IMR-90 (cell line): ENCODE measurements at regions not wholly inside any gene's neighbourhood (a gene's known extent, or its start where the extent isn't known, plus 50 kb on each side); places are given as distances from the start of the nearest gene placed in this dataset.

Experiments
- ATAC-seq: fragments of 200-7000 bp; cut with Tn5 transposase; 2 replicates; pipeline ENCODE4 v1.9.1; 2020; ENCODE audit warnings: low read depth, mild to moderate bottlenecking, moderate library complexity
- BruUV-seq: library from RNA; stranded (reverse); fragments of 400-500 nt; replicated peaks from 2 replicates; lab custom pipeline; 2021; lab: Mats Ljungman, UMichigan
- CTCF ChIA-PET: fragments of 300-600 bp; formaldehyde crosslinking; extraction: SDS; loops from one replicate; lab custom pipeline; 2021; ENCODE audit warnings: antibody characterized with exemption; lab: Yijun Ruan, JAX
- POLR2A ChIA-PET: fragments of 300-600 bp; sonication (Branson Sonifier 250); formaldehyde crosslinking; loops from one replicate; lab custom pipeline; 2022; ENCODE audit warnings: antibody characterized with exemption; ENCODE audit not compliant: unreplicated experiment; lab: Charles Lee
- DNase-seq: peaks from one replicate; pipeline ENCODE4 v3.0.0; 2013
- H2AFZ ChIP-seq: replicated peaks from 2 replicates; pipeline ENCODE3; 2013; ENCODE audit warnings: low read length, mild to moderate bottlenecking; ENCODE audit not compliant: poor library complexity
- H2AK5ac ChIP-seq: 2 replicates; pipeline ENCODE4 v1.6.1; 2013; ENCODE audit warnings: low read depth, low read length, inconsistent platforms
- H2AK9ac ChIP-seq: replicated peaks from 2 replicates; pipeline ENCODE3; 2013; ENCODE audit warnings: mild to moderate bottlenecking, low read depth, low read length, moderate library complexity; ENCODE audit not compliant: poor library complexity
- H2BK120ac ChIP-seq: 2 replicates; pipeline ENCODE4 v1.6.1; 2013; ENCODE audit warnings: low read depth, low read length, inconsistent platforms
- H2BK15ac ChIP-seq: 3 replicates; pipeline ENCODE4 v1.6.1; 2013; ENCODE audit warnings: low read depth, low read length, inconsistent platforms
- H2BK20ac ChIP-seq: 2 replicates; pipeline ENCODE4 v1.6.1; 2013; ENCODE audit warnings: low read depth, mild to moderate bottlenecking, inconsistent platforms, low read length, moderate library complexity
- H2BK5ac ChIP-seq: 2 replicates; pipeline ENCODE4 v1.6.1; 2013; ENCODE audit warnings: mild to moderate bottlenecking, low read depth, low read length, inconsistent platforms; ENCODE audit not compliant: poor library complexity, severe bottlenecking
- H3K14ac ChIP-seq: replicated peaks from 2 replicates; pipeline ENCODE4 v1.6.1; 2013; ENCODE audit warnings: low read depth, low read length, inconsistent platforms
- H3K18ac ChIP-seq: 2 replicates; pipeline ENCODE4 v1.6.1; 2013; ENCODE audit warnings: low read depth, low read length, control low read depth
- H3K23ac ChIP-seq: 2 replicates; pipeline ENCODE4 v1.6.1; 2013; ENCODE audit warnings: low read depth, low read length, inconsistent platforms
- H3K27ac ChIP-seq: 2 replicates; pipeline ENCODE4 v1.5.1; 2013; ENCODE audit warnings: mild to moderate bottlenecking, control low read depth, low read length; ENCODE audit not compliant: insufficient read depth
- H3K27me3 ChIP-seq: 2 replicates; pipeline ENCODE4 v1.6.1; 2013; ENCODE audit warnings: low read length; ENCODE audit not compliant: control insufficient read depth, insufficient read depth
- H3K36me3 ChIP-seq: 2 replicates; pipeline ENCODE4 v1.6.1; 2013; ENCODE audit warnings: low read length, mixed read lengths; ENCODE audit not compliant: control insufficient read depth, insufficient read depth
- H3K4ac ChIP-seq: 2 replicates; pipeline ENCODE4 v1.6.1; 2013; ENCODE audit warnings: low read depth, low read length, inconsistent platforms
- H3K4me1 ChIP-seq: 2 replicates; pipeline ENCODE4 v1.6.1; 2013; ENCODE audit warnings: low read length, mixed read lengths; ENCODE audit not compliant: control insufficient read depth, insufficient read depth
- H3K4me2 ChIP-seq: 2 replicates; pipeline ENCODE4 v1.6.1; 2013; ENCODE audit warnings: low read depth, mild to moderate bottlenecking, control low read depth, low read length, moderate library complexity
- H3K4me3 ChIP-seq: 2 replicates; pipeline ENCODE4 v1.5.1; 2013; ENCODE audit warnings: low read depth, mild to moderate bottlenecking, control low read depth, low read length, moderate library complexity; ENCODE audit not compliant: insufficient read depth
- H3K56ac ChIP-seq: 2 replicates; pipeline ENCODE4 v1.6.1; 2013; ENCODE audit warnings: low read length, inconsistent platforms; ENCODE audit not compliant: insufficient read depth; ENCODE audit errors: extremely low read depth
- H3K79me1 ChIP-seq, 2 experiments: 2 replicates each; pipeline ENCODE4 v1.6.1; 2013; ENCODE audit warnings: low read length in 2 of 2, inconsistent platforms in 1 of 2, low read depth in 1 of 2
- H3K9ac ChIP-seq: 2 replicates; pipeline ENCODE4 v1.6.1; 2013; ENCODE audit warnings: low read depth, low read length, control low read depth
- H3K9me1 ChIP-seq: 2 replicates; pipeline ENCODE4 v1.6.1; 2013; ENCODE audit warnings: low read length, inconsistent platforms; ENCODE audit not compliant: insufficient read depth
- H3K9me3 ChIP-seq: 2 replicates; pipeline ENCODE4 v1.6.1; 2013; ENCODE audit warnings: low read length; ENCODE audit not compliant: control insufficient read depth, insufficient read depth
- H4K20me1 ChIP-seq: 2 replicates; pipeline ENCODE4 v1.6.1; 2013; ENCODE audit warnings: low read length, inconsistent platforms; ENCODE audit not compliant: insufficient read depth
- H4K5ac ChIP-seq: 2 replicates; pipeline ENCODE4 v1.6.1; 2013; ENCODE audit warnings: mild to moderate bottlenecking, low read depth, low read length, control low read depth
- H4K8ac ChIP-seq, 2 experiments: 2 replicates each; pipeline ENCODE4 v1.6.1; 2013; ENCODE audit warnings: low read depth in 2 of 2, low read length in 2 of 2, control low read depth in 1 of 2, inconsistent platforms in 1 of 2
- H4K91ac ChIP-seq: 2 replicates; pipeline ENCODE4 v1.6.1; 2013; ENCODE audit warnings: low read depth, low read length, inconsistent platforms; ENCODE audit not compliant: insufficient read depth
- BHLHE40 ChIP-seq: fragments of 150-350 bp; IDR thresholded peaks from 2 replicates; pipeline ENCODE4 v1.6.1; 2016; ENCODE audit warnings: mild to moderate bottlenecking, low read depth, low read length
- CEBPB ChIP-seq: IDR thresholded peaks from 2 replicates; pipeline ENCODE4 v1.6.1; 2012; ENCODE audit warnings: low read depth, low read length, improper control_type of control experiment
- CHD1 ChIP-seq: IDR thresholded peaks from 2 replicates; pipeline ENCODE4 v1.6.1; 2012; ENCODE audit warnings: low read depth, low read length, improper control_type of control experiment
- FOS ChIP-seq: fragments of 150-350 bp; IDR thresholded peaks from 2 replicates; pipeline ENCODE4 v1.6.1; 2016; ENCODE audit warnings: low read depth, low read length
- MAFK ChIP-seq: IDR thresholded peaks from 2 replicates; pipeline ENCODE4 v1.6.1; 2012; ENCODE audit warnings: low read depth, low read length, improper control_type of control experiment
- MAZ ChIP-seq: IDR thresholded peaks from 2 replicates; pipeline ENCODE4 v1.6.1; 2012; ENCODE audit warnings: low read depth, mild to moderate bottlenecking, low read length, improper control_type of control experiment, moderate library complexity, borderline replicate concordance
- MXI1 ChIP-seq: IDR thresholded peaks from 2 replicates; pipeline ENCODE4 v1.6.1; 2012; ENCODE audit warnings: low read depth, mild to moderate bottlenecking, low read length, moderate library complexity, borderline replicate concordance
- NFE2L2 ChIP-seq: fragments of 150-350 bp; IDR thresholded peaks from 2 replicates; pipeline ENCODE4 v1.6.1; 2016; ENCODE audit warnings: low read depth, mild to moderate bottlenecking, low read length
- POLR2A ChIP-seq: IDR thresholded peaks from 2 replicates; pipeline ENCODE4 v1.6.1; 2012; ENCODE audit warnings: mild to moderate bottlenecking, low read depth, low read length
- RAD21 ChIP-seq: IDR thresholded peaks from 2 replicates; pipeline ENCODE4 v1.6.1; 2012; ENCODE audit warnings: low read length, improper control_type of control experiment
- RCOR1 ChIP-seq: IDR thresholded peaks from 2 replicates; pipeline ENCODE4 v1.6.1; 2012; ENCODE audit warnings: mild to moderate bottlenecking, low read length, improper control_type of control experiment; ENCODE audit not compliant: insufficient replicate concordance
- RFX5 ChIP-seq: IDR thresholded peaks from 2 replicates; pipeline ENCODE4 v1.8.0; 2012; ENCODE audit warnings: low read depth, mild to moderate bottlenecking, low read length, moderate library complexity
- SMC3 ChIP-seq: fragments of 150-350 bp; IDR thresholded peaks from 2 replicates; pipeline ENCODE4 v1.6.1; 2016; ENCODE audit warnings: low read depth, mild to moderate bottlenecking, antibody characterized with exemption, low read length, moderate library complexity
- WGBS, 2 experiments: methylation state at CpG; one replicate each; pipeline versions ENCODE4 v1.1.5 to v1.1.7; 2013; ENCODE audit warnings: missing lambda C conversion rate in 2 of 2; ENCODE audit not compliant: insufficient read length in 1 of 2; ENCODE audit errors: extremely low coverage in 2 of 2; 5-methylcytosine and 5-hydroxymethylcytosine counted together
- dilution Hi-C: fragments of 300-500 bp; cut with HindIII; formaldehyde crosslinking; loops from one replicate; pipeline ENCODE4 v1.14.3; 2018; ENCODE audit warnings: low sequenced_read_pairs; ENCODE audit not compliant: unreplicated experiment
- in situ Hi-C: fragments of 300-500 bp; cut with MboI; formaldehyde crosslinking; loops from 3 replicates; pipeline ENCODE4 v1.14.3; 2019; ENCODE audit warnings: low sequenced_read_pairs, inconsistent platforms, mixed read lengths
- intact Hi-C: fragments of 100-400 bp; cut with micrococcal nuclease; formaldehyde crosslinking; loops from 2 replicates; pipeline ENCODE4 v1.10.0; 2022
- TF ChIP-seq, protein P1 (sequence below): fragments of 150-350 bp; IDR thresholded peaks from 2 replicates; pipeline ENCODE4 v1.6.1; 2017; ENCODE audit warnings: mild to moderate bottlenecking, antibody characterized with exemption, low read length, low read depth
- TF ChIP-seq, protein P2 (sequence below): conservative IDR thresholded peaks from 2 replicates; pipeline ENCODE4 v1.5.1; 2012; ENCODE audit warnings: mild to moderate bottlenecking, low read depth, low read length, improper control_type of control experiment
- TF ChIP-seq, protein P3 (sequence below): fragments of 150-350 bp; IDR thresholded peaks from 2 replicates; pipeline ENCODE4 v1.6.1; 2016; ENCODE audit warnings: low read depth, mild to moderate bottlenecking, low read length, moderate library complexity, borderline replicate concordance

DNA sequence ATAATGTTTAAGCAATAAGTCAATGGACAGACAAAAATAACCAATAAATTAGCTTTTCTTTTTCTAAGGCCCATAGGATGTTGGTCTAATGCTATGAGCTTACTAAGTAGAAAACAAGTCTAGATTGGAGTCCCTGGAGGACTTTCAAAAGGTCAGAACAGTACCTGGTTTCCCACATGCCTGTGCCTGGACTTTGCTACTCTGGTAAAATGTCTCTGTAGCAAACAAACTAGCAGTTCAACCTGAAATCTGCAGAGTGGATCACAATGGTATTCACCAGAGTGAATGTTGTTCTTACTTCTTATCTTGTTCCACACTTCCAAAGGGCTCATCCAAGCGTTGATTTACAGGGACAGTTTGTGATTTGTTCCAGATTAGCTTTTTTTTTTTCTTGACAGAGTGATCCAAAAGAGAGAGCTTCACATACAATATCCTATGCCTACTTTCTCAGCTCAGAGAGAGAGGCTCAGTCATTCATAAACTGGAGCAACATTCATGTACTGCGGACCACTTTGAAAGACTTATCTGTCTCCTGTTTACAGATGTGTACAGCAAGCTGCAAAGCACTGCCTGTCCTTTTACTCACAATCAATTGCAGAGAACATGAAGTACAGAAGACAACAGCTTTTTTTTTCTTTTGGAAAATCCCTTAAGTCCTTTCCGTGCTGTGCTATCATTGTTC is 466.1 kb downstream of the SPATA31D1 start:
- H3K79me1 ChIP-seq, result no peaks in the 10 kb centered on the region
- no peak overlapping the region for H3K4ac ChIP-seq
- intact Hi-C loops (loop anchor here (5.0 kb wide), 1 partner anchor 472 kb away; no protein-coding TSS in a partner anchor), in situ Hi-C loops (no loop called here), dilution Hi-C loops (no loop called here)
- no peak overlapping the region for H3K18ac ChIP-seq
- no peak overlapping the region for H2AFZ ChIP-seq
- H2BK20ac ChIP-seq, result no peak overlapping the region
- DNase-seq, result no peak
- H3K23ac ChIP-seq, result no peak overlapping the region
- H4K91ac ChIP-seq, result no peak overlapping the region
- no peak for TF ChIP-seq RCOR1
- TF ChIP-seq, protein P1, sequence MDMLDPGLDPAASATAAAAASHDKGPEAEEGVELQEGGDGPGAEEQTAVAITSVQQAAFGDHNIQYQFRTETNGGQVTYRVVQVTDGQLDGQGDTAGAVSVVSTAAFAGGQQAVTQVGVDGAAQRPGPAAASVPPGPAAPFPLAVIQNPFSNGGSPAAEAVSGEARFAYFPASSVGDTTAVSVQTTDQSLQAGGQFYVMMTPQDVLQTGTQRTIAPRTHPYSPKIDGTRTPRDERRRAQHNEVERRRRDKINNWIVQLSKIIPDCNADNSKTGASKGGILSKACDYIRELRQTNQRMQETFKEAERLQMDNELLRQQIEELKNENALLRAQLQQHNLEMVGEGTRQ, result no peak
- TF ChIP-seq POLR2A, result no peak
- TF ChIP-seq CEBPB, result no peak
- TF ChIP-seq, protein P2, sequence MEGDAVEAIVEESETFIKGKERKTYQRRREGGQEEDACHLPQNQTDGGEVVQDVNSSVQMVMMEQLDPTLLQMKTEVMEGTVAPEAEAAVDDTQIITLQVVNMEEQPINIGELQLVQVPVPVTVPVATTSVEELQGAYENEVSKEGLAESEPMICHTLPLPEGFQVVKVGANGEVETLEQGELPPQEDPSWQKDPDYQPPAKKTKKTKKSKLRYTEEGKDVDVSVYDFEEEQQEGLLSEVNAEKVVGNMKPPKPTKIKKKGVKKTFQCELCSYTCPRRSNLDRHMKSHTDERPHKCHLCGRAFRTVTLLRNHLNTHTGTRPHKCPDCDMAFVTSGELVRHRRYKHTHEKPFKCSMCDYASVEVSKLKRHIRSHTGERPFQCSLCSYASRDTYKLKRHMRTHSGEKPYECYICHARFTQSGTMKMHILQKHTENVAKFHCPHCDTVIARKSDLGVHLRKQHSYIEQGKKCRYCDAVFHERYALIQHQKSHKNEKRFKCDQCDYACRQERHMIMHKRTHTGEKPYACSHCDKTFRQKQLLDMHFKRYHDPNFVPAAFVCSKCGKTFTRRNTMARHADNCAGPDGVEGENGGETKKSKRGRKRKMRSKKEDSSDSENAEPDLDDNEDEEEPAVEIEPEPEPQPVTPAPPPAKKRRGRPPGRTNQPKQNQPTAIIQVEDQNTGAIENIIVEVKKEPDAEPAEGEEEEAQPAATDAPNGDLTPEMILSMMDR, result no peak
- TF ChIP-seq NFE2L2, result no peak
- no peak for TF ChIP-seq MAZ
- no peak for TF ChIP-seq RAD21
- TF ChIP-seq SMC3, result no peak
- TF ChIP-seq, protein P3, sequence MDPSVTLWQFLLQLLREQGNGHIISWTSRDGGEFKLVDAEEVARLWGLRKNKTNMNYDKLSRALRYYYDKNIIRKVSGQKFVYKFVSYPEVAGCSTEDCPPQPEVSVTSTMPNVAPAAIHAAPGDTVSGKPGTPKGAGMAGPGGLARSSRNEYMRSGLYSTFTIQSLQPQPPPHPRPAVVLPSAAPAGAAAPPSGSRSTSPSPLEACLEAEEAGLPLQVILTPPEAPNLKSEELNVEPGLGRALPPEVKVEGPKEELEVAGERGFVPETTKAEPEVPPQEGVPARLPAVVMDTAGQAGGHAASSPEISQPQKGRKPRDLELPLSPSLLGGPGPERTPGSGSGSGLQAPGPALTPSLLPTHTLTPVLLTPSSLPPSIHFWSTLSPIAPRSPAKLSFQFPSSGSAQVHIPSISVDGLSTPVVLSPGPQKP, result no peak
- TF ChIP-seq BHLHE40, result no peak
- no peak for TF ChIP-seq RFX5
- no peak for TF ChIP-seq MXI1
- no peak for TF ChIP-seq MAFK
- TF ChIP-seq FOS, result no peak
- TF ChIP-seq CHD1, result no peak
- no peak overlapping the region for H3K14ac ChIP-seq
- H4K20me1 ChIP-seq, result no peaks in the 10 kb centered on the region
- no peak overlapping the region for H2BK120ac ChIP-seq
- H3K56ac ChIP-seq, result no peak overlapping the region
- ChIA-PET CTCF (interaction anchor here (0.6 kb wide), 1 partner anchor 866 kb away, joined by 4 read pairs; no protein-coding TSS in a partner anchor), POLR2A (interaction anchor here (0.6 kb wide), 1 partner anchor 1969 kb away, joined by 5 read pairs; no protein-coding TSS in a partner anchor)
- H2AK5ac ChIP-seq, result no peak overlapping the region
- no peak overlapping the region for H2BK15ac ChIP-seq
- BruUV-seq, result no TSS peak
- WGBS, 2 experiments, result 100% methylated on average over 1 of the region's 3 CpGs; no CpG with 5 or more reads in 1 of the 2 experiments
- no peaks in the 10 kb centered on the region for H3K36me3 ChIP-seq
- H4K8ac ChIP-seq, result no peak overlapping the region
- peaks cover 2% of the 10 kb centered on the region; the same call in 1 of the 2 replicates for H3K9me1 ChIP-seq
- H2BK5ac ChIP-seq, result no peak overlapping the region
- no peak overlapping the region for H3K27ac ChIP-seq
- H3K9me3 ChIP-seq, result no peaks in the 10 kb centered on the region
- no peak overlapping the region for H3K9ac ChIP-seq
- H3K4me2 ChIP-seq, result no peak overlapping the region
- H2AK9ac ChIP-seq, result no peak overlapping the region
- no peak overlapping the region for H3K4me3 ChIP-seq
- no peaks in the 10 kb centered on the region for H3K27me3 ChIP-seq
- ATAC-seq, result no peak
- peaks cover 3% of the 10 kb centered on the region; the same call in 1 of the 2 replicates for H3K4me1 ChIP-seq
- H4K5ac ChIP-seq, result no peak overlapping the region
